ENCODE measurements at regions not wholly inside any gene's neighbourhood (a gene's known extent, or its start where the extent isn't known, plus 50 kb on each side); places are given as distances from the start of the nearest gene placed in this dataset.

GRCh38 chr17:77306790-77307478 is 166.2 kb downstream of the SEC14L1 start:
- no peak for DNase-seq (ENCODE audit: low read depth, low spot score)

- no peak for DNase-seq (ENCODE audit: low read depth, low spot score)
Measured at GRCh38 chr17:77307479-77308198, 166.9 kb downstream of the SEC14L1 start.

- no peak for DNase-seq (ENCODE audit: low read depth, low spot score)
Measured at GRCh38 chr17:77308861-77309726, 168.3 kb downstream of the SEC14L1 start.

DNA sequence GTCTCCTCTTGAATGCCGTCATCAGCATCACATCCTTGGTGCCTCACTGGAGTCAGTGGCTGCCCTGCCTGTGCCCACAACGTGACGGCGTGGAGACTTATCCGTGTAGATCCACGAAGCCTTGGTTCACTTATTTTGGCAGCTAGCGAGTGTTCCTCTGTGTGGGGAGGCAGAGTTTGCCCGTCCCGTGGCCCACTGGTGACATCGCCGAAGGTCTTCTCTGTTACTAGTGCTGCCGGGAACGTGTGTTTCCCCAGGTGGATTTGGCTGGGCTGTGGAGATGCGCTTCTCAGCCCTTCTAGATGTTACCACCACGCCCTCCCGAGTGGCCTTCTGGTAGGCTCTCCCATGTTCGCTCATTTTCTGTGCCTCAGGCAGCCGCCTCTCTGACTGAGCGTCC is 169.6 kb downstream of the SEC14L1 start:
- DNase-seq (ENCODE audit: low read depth, low spot score) = no peak

DNA sequence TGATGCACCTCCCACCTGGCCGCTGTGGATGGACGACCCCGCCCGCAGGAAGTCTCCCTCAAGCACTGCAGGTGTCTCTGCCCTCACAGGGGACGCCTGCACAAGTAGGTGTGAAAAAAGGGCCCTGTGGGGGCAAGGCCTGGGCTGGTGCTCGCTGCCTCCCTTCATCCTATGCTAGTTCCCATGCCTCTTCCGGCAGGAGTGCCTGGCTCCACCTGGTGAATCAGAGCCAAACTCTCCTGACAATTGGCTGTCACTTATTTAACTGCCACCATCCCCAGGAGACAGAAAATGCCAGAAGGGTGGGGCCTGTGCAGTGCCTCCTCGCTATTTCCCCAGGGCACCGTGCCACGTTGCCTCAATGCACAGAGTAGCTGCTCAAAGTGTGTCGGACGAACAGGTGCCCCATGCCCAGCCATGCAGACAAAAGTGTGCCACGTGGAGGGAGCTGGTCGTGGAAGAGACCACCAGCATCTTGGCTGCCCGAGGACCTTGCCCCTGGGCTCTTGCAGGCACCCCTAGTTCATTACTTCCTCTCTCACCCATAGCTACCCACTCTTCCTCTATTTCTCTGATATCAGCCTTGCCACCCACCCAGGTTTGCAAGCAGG is 170.7 kb downstream of the SEC14L1 start:
- no peak for DNase-seq (ENCODE audit: low read depth, low spot score)

GRCh38 chr17:77312061-77312701 is 171.4 kb downstream of the SEC14L1 start:
- no peak for DNase-seq (ENCODE audit: low read depth, low spot score)

DNA sequence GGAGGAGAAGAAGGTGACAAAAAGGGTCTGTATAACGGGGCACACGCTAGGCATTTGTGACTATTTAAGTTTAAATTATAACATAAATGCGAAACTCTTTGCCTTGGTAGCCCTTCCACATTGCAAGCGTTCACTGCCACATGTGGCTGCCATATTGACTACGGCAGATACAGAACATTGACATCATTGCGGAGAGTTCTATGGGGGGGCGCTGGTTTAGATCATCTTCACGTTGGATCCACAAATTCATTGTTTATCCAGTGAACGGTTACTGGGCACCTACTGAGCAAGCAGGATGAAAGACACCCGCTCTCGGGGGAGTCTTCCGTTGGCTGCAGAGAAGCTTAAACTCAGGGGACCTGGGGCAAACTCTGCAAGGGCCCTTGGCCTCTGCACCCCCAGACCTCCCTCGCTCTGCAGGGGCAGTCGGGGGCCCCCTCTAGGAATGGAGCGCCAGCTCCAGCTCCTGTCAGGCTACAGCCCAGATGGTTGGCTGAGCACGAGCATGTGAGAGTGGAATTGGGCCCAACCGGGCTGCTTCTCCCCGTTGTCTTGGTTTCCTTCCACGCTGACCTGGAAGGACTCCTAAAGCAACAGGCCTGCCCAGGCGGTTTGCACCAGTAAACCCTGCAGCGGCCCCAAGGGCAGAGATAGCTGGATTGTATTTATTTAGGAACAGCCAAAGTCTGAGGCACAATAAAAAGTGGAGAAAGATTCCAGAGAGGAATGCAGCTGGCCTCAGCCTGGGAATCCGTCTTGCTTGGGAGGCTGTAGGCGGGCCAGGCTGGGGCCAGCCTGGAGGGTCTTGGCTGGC is 172.2 kb downstream of the SEC14L1 start:
- DNase-seq (ENCODE audit: low read depth, low spot score) = peak; percentile 83

DNA sequence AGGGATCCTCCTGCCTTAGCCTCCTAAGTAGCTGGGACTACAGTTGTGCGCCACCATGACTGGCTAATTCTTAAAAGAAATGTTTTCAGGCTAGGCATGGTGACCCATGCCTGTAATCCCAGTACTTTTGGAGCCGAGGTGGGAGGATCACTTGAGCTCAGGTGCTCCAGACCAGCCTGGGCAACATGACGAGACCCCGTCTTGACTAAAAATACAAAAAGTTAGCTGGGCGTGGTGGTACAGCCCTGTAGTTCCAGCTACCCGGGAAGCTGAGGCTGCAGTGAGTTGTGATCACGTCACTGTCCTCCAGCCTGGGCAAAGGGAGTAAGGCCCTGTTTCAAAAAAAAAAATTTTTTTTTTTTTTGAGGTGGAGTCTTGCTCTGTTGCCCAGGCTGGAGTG is 173.1 kb downstream of the SEC14L1 start:
- DNase-seq (ENCODE audit: low read depth, low spot score) = no peak

DNA sequence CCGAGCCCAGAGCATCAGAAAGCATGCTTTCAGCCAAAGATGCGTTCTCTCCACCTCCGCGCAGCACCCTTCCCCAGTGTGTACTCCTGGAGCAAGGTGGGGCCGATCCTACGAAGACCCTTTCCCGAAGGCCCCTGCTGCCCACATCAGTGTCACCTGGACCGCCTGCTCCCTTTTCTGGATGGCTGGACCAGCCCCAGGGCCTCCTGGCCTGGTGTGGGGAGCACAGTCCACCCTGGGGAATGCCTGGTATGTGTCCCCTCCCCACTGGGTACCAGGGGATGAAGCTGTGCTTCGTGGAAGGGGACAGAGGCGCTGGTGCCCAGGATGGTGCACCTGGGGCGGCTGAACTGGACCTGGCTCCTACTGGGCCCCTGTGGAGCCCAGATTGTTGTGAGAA is 173.8 kb downstream of the SEC14L1 start:
- no peak for DNase-seq (ENCODE audit: low read depth, low spot score)

DNA sequence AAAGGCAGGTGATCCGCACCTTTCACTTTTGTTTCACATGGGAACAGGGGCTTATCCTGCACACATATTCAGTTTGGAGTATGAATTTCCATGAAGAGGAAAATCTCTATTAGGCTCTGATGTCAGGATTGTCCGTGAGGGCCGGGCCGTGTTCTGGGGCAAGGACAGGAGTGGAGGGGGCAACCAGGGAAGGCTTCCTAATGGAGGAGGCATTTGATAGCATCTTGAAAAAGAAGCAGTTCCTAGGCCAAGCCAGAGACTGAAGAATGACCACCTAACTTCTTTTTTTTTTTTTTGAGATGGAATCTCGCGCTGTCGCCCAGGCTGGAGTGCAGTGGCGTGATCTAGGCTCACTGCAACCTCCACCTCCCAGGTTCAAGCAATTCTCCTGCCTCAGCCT is 174.2 kb downstream of the SEC14L1 start:
- DNase-seq (ENCODE audit: low read depth, low spot score) = no peak

DNA sequence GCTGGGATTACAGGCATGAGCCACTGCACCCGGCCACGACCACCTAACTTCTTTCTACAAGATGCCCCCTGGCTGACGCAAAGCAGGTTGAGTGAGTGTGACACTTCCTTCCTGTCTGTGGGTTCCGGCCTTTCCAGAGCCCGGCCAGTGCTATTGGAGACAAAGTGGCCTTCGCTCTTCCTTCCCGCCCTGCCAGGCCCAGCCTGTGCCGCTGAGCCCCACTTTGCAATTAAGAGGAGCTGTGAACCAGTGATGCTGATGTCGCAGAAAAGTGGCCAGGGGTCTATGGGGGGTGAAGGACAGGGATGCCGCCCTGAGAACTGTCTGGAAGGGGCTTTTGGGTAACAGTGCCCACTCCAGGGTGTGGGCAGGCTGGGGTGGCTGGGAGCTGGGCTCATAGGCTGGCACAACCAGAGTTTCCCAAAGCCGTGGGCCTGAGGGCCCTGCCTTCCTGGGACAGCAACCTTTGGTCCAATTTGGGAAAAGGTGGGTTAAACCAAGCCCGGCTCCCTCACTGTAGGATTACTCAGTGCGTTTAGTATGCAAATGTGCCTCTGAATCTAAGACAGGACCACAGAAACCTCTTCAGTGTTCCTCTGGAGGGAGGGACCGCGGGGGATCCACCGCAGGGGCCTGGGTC is 174.9 kb downstream of the SEC14L1 start:
- no peak for DNase-seq (ENCODE audit: low read depth, low spot score)

GRCh38 chr17:77316191-77316641 is 175.4 kb downstream of the SEC14L1 start:
- DNase-seq (ENCODE audit: low read depth, low spot score) = peak; percentile 87

GRCh38 chr17:77316651-77317050 is 175.9 kb downstream of the SEC14L1 start:
- no peak for DNase-seq (ENCODE audit: low read depth, low spot score)

- DNase-seq (ENCODE audit: low read depth, low spot score) = no peak
Measured at GRCh38 chr17:77317091-77317750, 176.5 kb downstream of the SEC14L1 start.

- DNase-seq (ENCODE audit: low read depth, low spot score) = no peak
Measured at GRCh38 chr17:77318021-77318420, 177.3 kb downstream of the SEC14L1 start.

DNA sequence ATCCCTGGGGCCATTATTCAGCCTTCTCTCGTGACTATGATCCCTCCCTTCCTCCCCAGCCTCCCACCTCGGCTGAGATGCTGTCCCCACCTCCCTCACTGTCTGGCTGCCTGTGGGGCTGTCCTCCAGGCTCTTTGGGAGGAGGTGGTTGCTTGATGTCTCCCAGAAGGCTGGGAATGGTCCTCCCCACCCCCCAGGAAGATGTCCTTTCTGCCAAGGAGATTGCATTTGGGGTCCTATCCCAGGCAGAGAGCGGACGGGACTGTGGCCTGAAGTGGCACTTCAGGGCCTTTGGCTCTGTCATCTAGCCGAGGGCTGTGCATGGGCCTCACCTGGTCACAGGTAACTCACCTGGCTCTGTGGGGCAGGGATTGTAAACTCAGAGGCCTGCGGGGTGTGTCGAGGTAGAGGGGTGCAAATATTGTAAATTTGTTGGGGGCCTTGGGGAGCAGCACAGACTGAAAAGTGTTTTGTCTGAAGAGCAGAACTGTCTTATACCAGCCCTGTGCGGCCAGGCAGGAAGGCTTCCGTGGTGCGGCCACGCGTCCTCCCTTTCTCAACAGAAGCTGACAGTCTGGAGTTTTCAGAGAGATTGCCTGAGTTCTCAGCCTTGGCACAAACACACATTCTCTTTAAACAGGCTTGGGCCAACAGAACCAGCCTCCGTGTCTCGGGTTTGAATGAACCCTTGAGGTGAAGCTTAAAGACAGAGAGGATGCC is 177.9 kb downstream of the SEC14L1 start:
- DNase-seq (ENCODE audit: low read depth, low spot score) = no peak

GRCh38 chr17:77319211-77320043 is 178.7 kb downstream of the SEC14L1 start:
- DNase-seq (ENCODE audit: low read depth, low spot score) = no peak

GRCh38 chr17:77320044-77320440 is 179.3 kb downstream of the SEC14L1 start:
- DNase-seq (ENCODE audit: low read depth, low spot score) = no peak
